ENCODE measurements at regions not wholly inside any gene's neighbourhood (a gene's known extent, or its start where the extent isn't known, plus 50 kb on each side); places are given as distances from the start of the nearest gene placed in this dataset.

DNA sequence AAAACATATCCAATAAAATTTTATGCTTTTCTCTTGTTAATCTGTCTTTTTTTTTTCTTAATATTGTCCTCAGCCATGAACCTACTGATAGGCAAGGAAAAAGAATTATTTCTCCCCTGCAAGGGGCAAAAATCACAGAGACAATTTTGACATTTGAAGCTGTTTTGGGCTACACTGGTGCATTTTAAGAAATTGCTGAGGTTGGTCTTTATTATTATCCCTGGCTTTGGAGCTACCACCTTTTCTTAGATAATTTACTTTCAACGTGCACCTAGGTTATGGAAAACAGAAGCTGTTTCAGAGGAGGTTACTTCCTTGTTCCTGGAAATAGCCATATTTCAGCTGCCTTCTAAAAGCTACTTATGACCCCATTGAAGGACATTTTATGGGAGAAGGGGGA is 195.5 kb upstream of the KYNU start:
- ATAC-seq (ENCODE audit: low read depth) (no peak), DNase-seq (no peak)
- H3K27ac Mint-ChIP-seq: no peak overlapping the region
- H3K4me3 Mint-ChIP-seq: no peak overlapping the region
- H3K9me3 Mint-ChIP-seq: no peaks in the 10 kb centered on the region
- ChIA-PET POLR2A (no interaction called here), CTCF (interaction anchor here (1.9 to 6.4 kb wide), 3 partner anchors 298 to 307 kb away, joined by 4 to 32 read pairs (median 14); no protein-coding TSS in a partner anchor)
- intact Hi-C loops (cut with micrococcal nuclease): loop anchor here (1.0 kb wide), 2 partner anchors 298 to 307 kb away; no protein-coding TSS in a partner anchor
- peaks cover 9% of the 10 kb centered on the region for H3K27me3 Mint-ChIP-seq
- H3K4me1 Mint-ChIP-seq: no peaks in the 10 kb centered on the region
- TF ChIP-seq CTCF (IDR thresholded peaks at IDR 0.05): no peak
- H3K36me3 Mint-ChIP-seq (ENCODE audit: low read depth): no peaks in the 10 kb centered on the region

- Mint-ChIP-seq H3K4me1 (no peaks in the 10 kb centered on the region), H3K27ac (no peak overlapping the region), H3K4me3 (no peak overlapping the region), H3K9me3 (no peaks in the 10 kb centered on the region), H3K36me3 (ENCODE audit: low read depth) (no peaks in the 10 kb centered on the region), H3K27me3 (peaks cover 9% of the 10 kb centered on the region)
- TF ChIP-seq CTCF (IDR thresholded peaks at IDR 0.05): no peak
- intact Hi-C loops (cut with micrococcal nuclease): no loop called here
- ATAC-seq (ENCODE audit: low read depth): no peak
- POLR2A ChIA-PET: no interaction called here
- no peak for DNase-seq
- CTCF ChIA-PET: interaction anchor here (0.7 kb wide), 1 partner anchor 196 kb away, joined by 3 read pairs; no protein-coding TSS in a partner anchor
Observed at GRCh38 chr2:142678164-142678563, 199.3 kb upstream of the KYNU start.

DNA sequence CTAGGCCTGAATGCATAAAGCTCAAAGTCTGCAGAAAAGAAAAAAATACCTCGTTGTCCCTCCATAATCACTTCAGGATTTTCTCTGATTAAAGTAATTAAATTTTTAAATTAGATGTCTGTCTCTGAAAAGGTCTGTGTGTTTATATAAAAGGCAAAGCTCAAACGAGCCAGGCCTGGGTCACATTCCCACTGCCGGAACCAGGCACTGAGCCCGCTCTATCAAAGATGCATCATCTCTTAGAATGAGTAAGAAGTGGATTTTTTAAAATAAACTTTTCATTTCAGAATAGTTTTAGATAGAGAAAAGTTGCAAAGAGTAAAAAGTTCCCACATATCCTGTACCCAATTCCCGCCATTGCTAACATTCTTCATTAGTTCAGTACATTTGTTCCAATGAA is 202.1 kb upstream of the KYNU start:
- no peak overlapping the region for H3K4me3 Mint-ChIP-seq
- TF ChIP-seq CTCF (IDR thresholded peaks at IDR 0.05): no peak
- intact Hi-C loops (cut with micrococcal nuclease): no loop called here
- H3K27ac Mint-ChIP-seq: no peak overlapping the region
- no peaks in the 10 kb centered on the region for H3K36me3 Mint-ChIP-seq (ENCODE audit: low read depth)
- CTCF ChIA-PET: no interaction called here
- DNase-seq: no peak
- no peak for ATAC-seq (ENCODE audit: low read depth)
- H3K27me3 Mint-ChIP-seq: peaks cover 5% of the 10 kb centered on the region
- no peaks in the 10 kb centered on the region for H3K9me3 Mint-ChIP-seq
- POLR2A ChIA-PET: no interaction called here
- no peaks in the 10 kb centered on the region for H3K4me1 Mint-ChIP-seq

DNA sequence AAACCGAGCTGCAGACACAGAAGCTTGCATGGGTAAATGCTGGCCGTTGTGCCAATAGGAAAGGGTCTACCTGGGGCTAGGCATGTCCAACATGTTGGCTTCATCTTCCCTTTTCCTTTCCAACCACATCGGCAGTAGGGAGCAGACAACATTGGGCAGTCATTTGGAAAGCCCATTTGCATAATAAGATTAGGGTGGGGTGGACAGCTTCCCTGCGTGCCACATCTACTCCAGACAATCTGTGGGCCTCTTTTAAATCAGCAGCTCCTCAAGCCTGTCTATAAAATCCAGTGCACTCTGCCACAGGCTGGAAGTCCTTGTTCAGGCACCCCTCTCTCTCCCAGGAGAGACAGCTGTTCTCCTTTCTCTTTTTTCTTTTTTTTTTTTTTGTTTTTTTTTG is 203.6 kb upstream of the KYNU start:
- no peak overlapping the region for H3K27ac Mint-ChIP-seq
- no peak for TF ChIP-seq CTCF (IDR thresholded peaks at IDR 0.05)
- no peaks in the 10 kb centered on the region for H3K9me3 Mint-ChIP-seq
- intact Hi-C loops (cut with micrococcal nuclease): no loop called here
- H3K4me1 Mint-ChIP-seq: no peaks in the 10 kb centered on the region
- ATAC-seq (ENCODE audit: low read depth) (no peak), DNase-seq (no peak)
- H3K27me3 Mint-ChIP-seq: no peaks in the 10 kb centered on the region
- H3K4me3 Mint-ChIP-seq: no peak overlapping the region
- H3K36me3 Mint-ChIP-seq (ENCODE audit: low read depth): no peaks in the 10 kb centered on the region
- POLR2A ChIA-PET: no interaction called here
- CTCF ChIA-PET: no interaction called here

DNA sequence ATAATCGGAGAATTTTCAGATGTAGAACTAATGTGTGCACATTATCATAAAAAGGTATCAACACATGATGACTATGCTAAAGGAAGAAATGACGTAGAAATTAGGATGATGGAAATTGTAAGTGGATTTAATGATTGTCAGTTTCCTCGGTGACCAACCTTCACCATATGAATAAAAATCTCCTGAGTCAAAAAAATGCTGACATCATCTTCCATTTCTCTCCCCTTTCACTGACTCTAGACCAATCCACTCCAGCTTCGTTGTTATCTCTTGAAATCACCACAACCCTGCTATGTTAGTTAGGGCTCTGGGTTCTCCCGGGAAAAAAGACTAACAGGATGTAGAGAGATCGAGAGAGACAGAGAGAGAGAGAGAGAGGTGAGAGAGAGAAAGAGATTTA is 204.8 kb upstream of the KYNU start:
- H3K36me3 Mint-ChIP-seq (ENCODE audit: low read depth): no peaks in the 10 kb centered on the region
- no peak overlapping the region for H3K4me3 Mint-ChIP-seq
- no peaks in the 10 kb centered on the region for H3K4me1 Mint-ChIP-seq
- DNase-seq (no peak), ATAC-seq (ENCODE audit: low read depth) (no peak)
- H3K27ac Mint-ChIP-seq: no peak overlapping the region
- intact Hi-C loops (cut with micrococcal nuclease): no loop called here
- H3K27me3 Mint-ChIP-seq: no peaks in the 10 kb centered on the region
- no peak for TF ChIP-seq CTCF (IDR thresholded peaks at IDR 0.05)
- H3K9me3 Mint-ChIP-seq: no peaks in the 10 kb centered on the region
- ChIA-PET POLR2A (no interaction called here), CTCF (no interaction called here)
